T-helper 1 cell treated with Interleukin-12 subunit alpha and Interleukin-12 subunit beta and Interleukin-4 antibody, amounts not matched to agents 30 μg/mL and 1 μg/mL, for 36 hours (primary cell): ENCODE measurements at regions not wholly inside any gene's neighbourhood (a gene's known extent, or its start where the extent isn't known, plus 50 kb on each side); places are given as distances from the start of the nearest gene placed in this dataset.

ENCODE experiments used
- H3K27ac Mint-ChIP-seq: one replicate; pipeline ENCODE4 v1.8.0; 2021; ENCODE audit warnings: mild to moderate bottlenecking, mixed read lengths
- H3K27me3 Mint-ChIP-seq: one replicate; pipeline ENCODE4 v1.8.0; 2021; ENCODE audit warnings: low read depth, mixed read lengths
- H3K36me3 Mint-ChIP-seq: one replicate; pipeline ENCODE4 v1.8.0; 2021; ENCODE audit warnings: low read depth, mixed read lengths
- H3K4me1 Mint-ChIP-seq: one replicate; pipeline ENCODE4 v1.8.0; 2021; ENCODE audit warnings: low read depth, mixed read lengths
- H3K4me3 Mint-ChIP-seq: one replicate; pipeline ENCODE4 v1.8.0; 2021; ENCODE audit warnings: mild to moderate bottlenecking, moderate library complexity, mixed read lengths
- H3K9me3 Mint-ChIP-seq: one replicate; pipeline ENCODE4 v1.8.0; 2021; ENCODE audit warnings: mixed read lengths

GRCh38 chr12:75836533-75836932 is 195.0 kb downstream of the PHLDA1 start:
- H3K36me3 Mint-ChIP-seq: no peaks in the 10 kb centered on the region
- H3K27me3 Mint-ChIP-seq: peaks cover 25% of the 10 kb centered on the region
- H3K4me3 Mint-ChIP-seq: no peak overlapping the region
- no peaks in the 10 kb centered on the region for H3K4me1 Mint-ChIP-seq
- H3K27ac Mint-ChIP-seq: no peak overlapping the region
- no peaks in the 10 kb centered on the region for H3K9me3 Mint-ChIP-seq

GRCh38 chr12:75834591-75834990 is 197.0 kb downstream of the PHLDA1 start:
- Mint-ChIP-seq H3K4me1 (no peaks in the 10 kb centered on the region), H3K36me3 (no peaks in the 10 kb centered on the region), H3K27me3 (peaks cover 26% of the 10 kb centered on the region), H3K27ac (no peak overlapping the region), H3K4me3 (no peak overlapping the region), H3K9me3 (no peaks in the 10 kb centered on the region)

- Mint-ChIP-seq H3K4me1 (no peaks in the 10 kb centered on the region), H3K4me3 (no peak overlapping the region), H3K9me3 (no peaks in the 10 kb centered on the region), H3K27ac (no peak overlapping the region), H3K27me3 (peaks cover 26% of the 10 kb centered on the region), H3K36me3 (no peaks in the 10 kb centered on the region)
Measured at GRCh38 chr12:75833268-75833667, 198.3 kb downstream of the PHLDA1 start.

- H3K4me3 Mint-ChIP-seq: no peak overlapping the region
- H3K4me1 Mint-ChIP-seq: no peaks in the 10 kb centered on the region
- peaks cover 26% of the 10 kb centered on the region for H3K27me3 Mint-ChIP-seq
- no peak overlapping the region for H3K27ac Mint-ChIP-seq
- H3K36me3 Mint-ChIP-seq: no peaks in the 10 kb centered on the region
- no peaks in the 10 kb centered on the region for H3K9me3 Mint-ChIP-seq
Measured at GRCh38 chr12:75831402-75831801, 200.2 kb downstream of the PHLDA1 start.

GRCh38 chr12:75827061-75827460 is 204.5 kb downstream of the PHLDA1 start:
- Mint-ChIP-seq H3K27me3 (peaks cover 23% of the 10 kb centered on the region), H3K9me3 (no peaks in the 10 kb centered on the region)

GRCh38 chr12:75825686-75826085 is 205.9 kb downstream of the PHLDA1 start:
- Mint-ChIP-seq H3K4me3 (no peak overlapping the region), H3K27ac (no peak overlapping the region), H3K4me1 (no peaks in the 10 kb centered on the region), H3K27me3 (peaks cover 22% of the 10 kb centered on the region), H3K9me3 (no peaks in the 10 kb centered on the region), H3K36me3 (no peaks in the 10 kb centered on the region)

More at GRCh38 chr12:75827061-75827460, 204.5 kb downstream of the PHLDA1 start:
- H3K4me1 Mint-ChIP-seq: no peaks in the 10 kb centered on the region
- no peaks in the 10 kb centered on the region for H3K36me3 Mint-ChIP-seq
- H3K4me3 Mint-ChIP-seq: no peak overlapping the region
- no peak overlapping the region for H3K27ac Mint-ChIP-seq

GRCh38 chr12:75823475-75823874 is 208.1 kb downstream of the PHLDA1 start:
- Mint-ChIP-seq H3K4me3 (no peak overlapping the region), H3K9me3 (no peaks in the 10 kb centered on the region), H3K27ac (no peak overlapping the region), H3K36me3 (no peaks in the 10 kb centered on the region), H3K4me1 (no peaks in the 10 kb centered on the region), H3K27me3 (peaks cover 22% of the 10 kb centered on the region)

- Mint-ChIP-seq H3K4me1 (no peaks in the 10 kb centered on the region), H3K27ac (no peak overlapping the region), H3K27me3 (peaks cover 22% of the 10 kb centered on the region), H3K36me3 (no peaks in the 10 kb centered on the region), H3K9me3 (no peaks in the 10 kb centered on the region), H3K4me3 (no peak overlapping the region)
Measured at GRCh38 chr12:75822416-75822815, 209.2 kb downstream of the PHLDA1 start.

- Mint-ChIP-seq H3K4me1 (peaks cover 4% of the 10 kb centered on the region), H3K36me3 (no peaks in the 10 kb centered on the region), H3K4me3 (no peak overlapping the region), H3K9me3 (no peaks in the 10 kb centered on the region), H3K27ac (no peak overlapping the region), H3K27me3 (peaks cover 22% of the 10 kb centered on the region)
Measured at GRCh38 chr12:75820848-75821578, 210.6 kb downstream of the PHLDA1 start.

- H3K4me3 Mint-ChIP-seq: no peak overlapping the region
- peaks cover 4% of the 10 kb centered on the region for H3K4me1 Mint-ChIP-seq
- no peaks in the 10 kb centered on the region for H3K36me3 Mint-ChIP-seq
- H3K9me3 Mint-ChIP-seq: no peaks in the 10 kb centered on the region
- no peak overlapping the region for H3K27ac Mint-ChIP-seq
- peaks cover 22% of the 10 kb centered on the region for H3K27me3 Mint-ChIP-seq
Measured at GRCh38 chr12:75820071-75820470, 211.5 kb downstream of the PHLDA1 start.

- Mint-ChIP-seq H3K4me1 (peaks cover 4% of the 10 kb centered on the region), H3K36me3 (no peaks in the 10 kb centered on the region), H3K4me3 (no peak overlapping the region), H3K27me3 (peaks cover 22% of the 10 kb centered on the region), H3K9me3 (no peaks in the 10 kb centered on the region), H3K27ac (no peak overlapping the region)
Measured at GRCh38 chr12:75819512-75819911, 212.1 kb downstream of the PHLDA1 start.

GRCh38 chr12:75818863-75819262 is 212.7 kb downstream of the PHLDA1 start:
- Mint-ChIP-seq H3K27ac (no peak overlapping the region), H3K4me1 (peaks cover 5% of the 10 kb centered on the region), H3K36me3 (no peaks in the 10 kb centered on the region)

GRCh38 chr12:75816897-75817296 is 214.7 kb downstream of the PHLDA1 start:
- no peak overlapping the region for H3K27ac Mint-ChIP-seq
- H3K27me3 Mint-ChIP-seq: peaks cover 10% of the 10 kb centered on the region
- no peaks in the 10 kb centered on the region for H3K9me3 Mint-ChIP-seq
- H3K4me1 Mint-ChIP-seq: peaks cover 7% of the 10 kb centered on the region
- H3K4me3 Mint-ChIP-seq: no peak overlapping the region
- no peaks in the 10 kb centered on the region for H3K36me3 Mint-ChIP-seq

More at GRCh38 chr12:75818863-75819262, 212.7 kb downstream of the PHLDA1 start:
- Mint-ChIP-seq H3K9me3 (no peaks in the 10 kb centered on the region), H3K4me3 (no peak overlapping the region), H3K27me3 (peaks cover 20% of the 10 kb centered on the region)

- Mint-ChIP-seq H3K9me3 (no peaks in the 10 kb centered on the region), H3K4me1 (peaks cover 8% of the 10 kb centered on the region), H3K36me3 (no peaks in the 10 kb centered on the region), H3K27ac (no peak overlapping the region), H3K27me3 (peaks cover 10% of the 10 kb centered on the region), H3K4me3 (no peak overlapping the region)
Measured at GRCh38 chr12:75815756-75816155, 215.8 kb downstream of the PHLDA1 start.

- Mint-ChIP-seq H3K27ac (no peak overlapping the region), H3K9me3 (no peaks in the 10 kb centered on the region), H3K4me3 (no peak overlapping the region), H3K4me1 (peaks cover 8% of the 10 kb centered on the region), H3K27me3 (peaks cover 7% of the 10 kb centered on the region), H3K36me3 (no peaks in the 10 kb centered on the region)
Measured at GRCh38 chr12:75814851-75815754, 216.5 kb downstream of the PHLDA1 start.
